ENCODE measurements at regions not wholly inside any gene's neighbourhood (a gene's known extent, or its start where the extent isn't known, plus 50 kb on each side); places are given as distances from the start of the nearest gene placed in this dataset.
A peak's percentile ranks its signal among the peaks of the same experiment; 100 is the strongest.

DNA sequence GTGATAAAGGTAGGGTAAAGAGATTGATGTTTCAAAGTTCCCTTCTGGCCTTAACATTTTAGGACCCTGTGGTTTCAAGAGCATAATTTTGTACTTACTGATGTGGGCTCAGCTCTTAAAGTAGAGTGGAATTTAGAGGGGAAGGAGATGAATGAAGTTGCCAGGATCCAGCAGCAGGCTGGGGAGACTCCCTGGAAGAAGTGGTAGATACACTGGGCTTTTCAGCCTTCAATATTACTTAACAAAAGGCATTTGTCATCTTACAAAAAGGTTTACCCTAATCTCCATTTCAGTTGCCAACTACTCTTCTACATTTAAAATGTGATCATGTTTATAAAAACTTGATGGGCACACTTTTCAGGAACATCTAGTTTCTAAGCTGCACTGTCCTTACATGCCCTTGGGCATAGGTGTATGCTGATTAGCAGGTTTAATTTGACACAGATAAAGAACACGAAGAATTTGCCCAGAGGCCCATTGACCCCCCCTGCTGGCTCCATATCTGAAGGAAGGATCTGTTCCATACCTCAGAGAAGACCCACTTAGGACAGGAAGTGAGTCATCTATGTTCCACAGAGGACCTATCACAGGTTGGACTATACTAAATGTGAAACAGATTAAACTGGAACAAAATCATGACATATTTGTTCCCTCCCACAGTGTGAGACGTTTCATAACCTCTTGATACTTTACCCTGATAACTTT, 93.0 kb upstream of the LPP start:
- DNase-seq (ENCODE audit: low read depth in 2 of 2) = peak; percentile 40 to 43

DNA sequence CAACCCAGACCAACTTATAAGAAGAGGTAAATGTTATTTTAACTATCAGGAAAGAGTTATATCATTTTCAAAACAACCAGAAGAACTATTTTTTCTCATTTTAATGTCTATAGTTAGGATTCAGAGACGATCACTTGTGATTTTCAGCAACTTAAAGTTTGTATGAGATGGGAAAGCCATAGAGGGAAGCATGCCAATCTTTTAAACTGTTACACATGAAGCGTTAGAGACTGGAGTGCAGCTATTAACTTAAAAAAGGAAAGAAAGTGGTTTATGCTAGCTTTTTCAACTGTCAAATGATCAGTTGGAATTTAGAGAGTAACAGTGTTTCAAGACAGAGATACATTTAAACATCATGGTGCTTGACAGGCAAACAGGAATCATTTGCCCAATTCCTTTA, 91.7 kb upstream of the LPP start:
- DNase-seq (ENCODE audit: low read depth in 2 of 2) = no peak

DNA sequence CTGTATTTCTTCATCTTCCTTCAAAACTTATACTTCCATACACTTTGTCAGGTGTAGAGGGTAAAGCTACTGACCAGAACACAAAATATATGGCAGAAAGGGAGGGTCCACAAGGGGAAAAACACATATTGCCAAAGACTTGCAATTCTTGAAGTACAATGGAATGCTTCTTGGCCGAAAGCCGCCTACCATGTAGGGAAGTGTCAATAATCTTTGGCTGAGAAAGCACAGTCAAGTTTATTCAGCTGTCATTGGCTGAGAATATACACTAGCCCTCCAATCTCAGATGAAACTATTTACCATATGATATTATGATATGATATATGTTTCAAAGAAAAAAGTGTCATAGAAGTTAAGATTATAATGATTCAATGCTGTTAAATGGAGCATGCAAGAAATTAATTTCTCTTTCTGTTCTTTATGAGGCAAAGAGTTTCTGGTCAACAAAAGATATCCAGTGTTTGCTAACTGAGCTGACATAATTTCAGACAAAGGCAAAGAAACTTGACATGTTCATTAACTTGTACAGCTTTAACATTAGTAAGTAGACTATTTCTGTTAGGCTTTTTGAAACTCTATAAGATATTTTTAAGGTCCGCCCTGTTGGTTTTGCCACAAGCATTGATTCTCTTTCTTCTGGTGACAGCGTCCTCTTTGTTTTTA, 89.0 kb upstream of the LPP start:
- DNase-seq (ENCODE audit: low read depth in 2 of 2) = no peak

DNA sequence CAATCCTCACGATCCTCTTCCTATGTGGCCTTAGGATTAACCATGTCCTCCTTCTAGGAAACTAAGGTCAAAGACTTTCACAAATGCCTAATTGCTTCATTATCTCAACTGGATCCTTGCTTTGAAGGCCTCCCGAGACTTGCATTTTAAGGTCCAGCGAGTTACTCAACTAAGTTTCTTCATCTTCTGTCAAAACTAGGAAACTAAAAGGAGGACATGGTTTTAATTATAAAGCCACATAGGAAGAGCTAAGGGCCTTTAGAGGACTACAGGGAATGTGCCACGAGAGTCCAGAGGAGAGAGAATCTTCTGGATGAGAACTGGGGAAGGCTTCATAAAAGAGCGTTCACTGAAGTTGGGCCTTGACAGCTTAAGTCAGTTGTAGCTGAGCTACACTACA, 87.8 kb upstream of the LPP start:
- no peak for DNase-seq (ENCODE audit: low read depth in 2 of 2)

DNA sequence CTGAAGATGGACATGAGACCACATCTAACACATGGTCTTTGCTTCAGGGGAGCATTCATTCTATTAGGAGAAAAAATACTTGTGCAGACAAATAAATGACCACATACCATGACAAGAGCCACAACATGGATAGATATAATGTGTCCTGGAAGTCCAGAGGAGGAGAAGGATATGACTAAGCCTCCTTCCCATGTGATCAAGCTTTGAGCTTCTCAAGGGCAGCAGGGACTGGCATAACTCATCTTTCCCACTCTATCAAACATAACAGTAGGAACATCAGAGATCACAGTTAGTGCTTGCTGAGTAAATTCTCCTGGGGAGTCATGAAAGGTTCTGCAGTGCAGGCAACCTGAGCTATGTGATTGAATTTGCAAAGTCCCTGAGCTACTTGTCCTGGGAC, 86.0 kb upstream of the LPP start:
- no peak for DNase-seq (ENCODE audit: low read depth in 2 of 2)

DNA sequence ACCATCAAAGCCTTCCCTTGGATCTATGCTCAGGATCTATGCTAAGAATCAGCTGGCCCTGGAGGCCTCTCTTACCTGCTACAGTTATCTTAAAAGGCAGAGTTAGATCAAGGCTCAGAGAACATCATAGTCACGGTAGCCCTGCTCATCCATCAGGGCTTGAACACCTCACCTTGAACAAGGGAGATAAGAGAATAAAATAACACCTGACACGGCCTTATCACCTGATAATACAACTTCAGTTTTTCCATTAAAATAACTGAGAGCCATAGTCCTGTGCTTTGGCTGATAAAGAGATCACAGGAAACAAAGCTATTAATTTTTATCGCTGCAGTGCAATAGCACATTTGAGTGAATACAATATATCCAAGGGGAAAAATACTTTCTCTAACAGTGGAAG, 85.6 kb upstream of the LPP start:
- no peak for DNase-seq (ENCODE audit: low read depth in 2 of 2)

DNA sequence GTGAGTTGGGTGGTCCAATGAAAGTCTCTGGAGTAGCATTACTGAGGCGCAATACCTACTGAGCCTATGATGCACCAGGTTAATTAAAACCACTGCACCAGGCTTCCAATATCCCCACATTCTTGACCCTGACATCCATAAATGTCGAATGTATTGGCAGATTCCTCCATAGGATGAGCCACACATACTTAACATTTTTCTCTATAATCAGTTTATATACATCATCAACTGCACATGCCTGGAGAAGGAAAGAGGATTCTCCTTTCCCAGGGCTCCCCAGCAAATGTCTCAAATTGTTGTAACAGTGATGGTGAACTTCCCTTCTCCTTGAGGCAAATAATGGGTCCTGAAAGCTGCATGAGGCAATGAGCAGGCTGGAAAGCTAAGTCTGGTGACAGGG, 82.3 kb upstream of the LPP start:
- no peak for DNase-seq (ENCODE audit: low read depth in 2 of 2)

DNA sequence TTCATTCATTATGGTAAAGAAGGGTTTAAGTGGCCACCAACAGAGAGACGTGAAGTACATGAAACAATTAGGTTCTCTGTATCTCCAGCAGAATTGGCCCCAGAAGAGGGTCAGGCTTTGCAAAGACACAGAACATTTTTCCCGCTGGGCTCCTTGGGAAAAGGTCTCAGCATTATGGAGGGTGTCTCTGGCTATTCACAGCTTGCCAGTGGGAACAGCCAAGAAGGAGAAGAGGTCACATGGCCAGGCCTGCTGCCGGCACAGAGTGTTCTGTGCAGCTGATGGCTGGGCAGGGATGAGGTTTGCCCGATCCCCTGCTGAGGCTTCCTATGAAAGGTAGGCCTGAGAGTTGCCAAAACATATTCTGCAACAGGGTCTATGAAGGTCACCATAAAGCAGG, 77.8 kb upstream of the LPP start:
- DNase-seq (ENCODE audit: low read depth in 2 of 2) = no peak

DNA sequence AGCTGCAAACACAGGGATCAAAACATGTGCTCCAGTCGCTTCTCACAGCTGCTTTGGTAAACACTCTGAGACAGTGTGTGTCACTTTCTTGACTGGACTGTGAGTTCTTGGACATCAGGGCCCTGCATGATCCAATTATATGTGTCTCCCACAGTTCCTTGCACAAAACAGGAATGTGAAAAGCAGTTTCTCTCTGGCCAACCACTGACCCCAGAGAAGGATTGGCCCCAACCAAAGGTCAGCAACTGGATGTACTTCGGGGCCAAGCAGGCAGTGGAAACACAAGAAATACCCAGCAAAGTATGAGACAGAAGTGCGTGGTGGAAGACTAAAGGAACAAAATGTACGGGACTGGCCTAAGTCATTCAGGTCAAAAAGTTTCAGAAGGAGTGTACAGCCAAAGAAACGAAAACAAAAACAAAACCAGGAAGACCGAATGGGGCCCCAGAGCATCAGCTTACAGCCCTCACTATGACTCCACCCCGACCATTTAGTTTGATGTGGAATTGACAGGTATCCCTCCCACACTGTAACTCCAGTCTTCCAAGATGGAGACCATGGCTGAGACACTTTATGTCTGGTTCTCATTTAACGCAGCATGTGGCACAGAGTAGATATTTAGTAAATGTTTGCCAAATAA, 76.7 kb upstream of the LPP start:
- no peak for DNase-seq (ENCODE audit: low read depth in 2 of 2)

DNA sequence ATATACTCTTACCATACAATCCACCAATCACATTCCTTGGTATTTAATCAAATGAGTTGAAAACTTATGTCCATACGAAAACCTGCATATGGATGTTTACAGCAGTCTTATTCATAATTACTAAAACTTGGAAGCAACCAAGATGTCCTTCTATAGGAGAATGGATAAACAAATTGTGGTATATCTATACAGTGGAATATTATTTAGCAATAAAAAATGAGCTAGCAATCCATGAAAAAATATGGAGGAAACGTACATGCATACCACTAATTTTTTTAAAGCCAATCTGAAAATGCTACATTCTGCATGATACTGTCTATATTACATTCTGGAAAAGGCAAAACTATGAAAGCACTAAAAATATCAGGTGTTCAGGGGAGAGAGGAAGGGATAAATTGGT, 73.9 kb upstream of the LPP start:
- no peak for DNase-seq (ENCODE audit: low read depth in 2 of 2)

DNA sequence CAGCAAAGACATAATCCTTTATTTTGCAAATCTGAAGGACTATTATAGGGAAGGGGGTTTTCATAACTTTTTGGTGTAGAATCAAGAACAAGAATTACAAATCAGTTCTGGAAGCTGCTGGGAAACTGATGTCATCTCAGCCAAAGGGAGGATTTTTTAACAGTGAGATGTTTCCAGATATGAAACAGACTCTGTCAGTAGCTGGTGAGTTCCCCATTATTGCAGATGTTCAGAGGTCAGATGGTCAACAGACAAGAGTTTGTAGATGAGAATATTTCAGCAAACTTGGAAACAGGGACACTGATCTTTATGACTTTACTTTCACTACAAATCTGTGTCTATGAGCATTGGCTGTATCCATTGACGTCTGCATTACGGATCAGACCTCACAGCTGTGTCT, 71.9 kb upstream of the LPP start:
- no peak for DNase-seq (ENCODE audit: low read depth in 2 of 2)

DNA sequence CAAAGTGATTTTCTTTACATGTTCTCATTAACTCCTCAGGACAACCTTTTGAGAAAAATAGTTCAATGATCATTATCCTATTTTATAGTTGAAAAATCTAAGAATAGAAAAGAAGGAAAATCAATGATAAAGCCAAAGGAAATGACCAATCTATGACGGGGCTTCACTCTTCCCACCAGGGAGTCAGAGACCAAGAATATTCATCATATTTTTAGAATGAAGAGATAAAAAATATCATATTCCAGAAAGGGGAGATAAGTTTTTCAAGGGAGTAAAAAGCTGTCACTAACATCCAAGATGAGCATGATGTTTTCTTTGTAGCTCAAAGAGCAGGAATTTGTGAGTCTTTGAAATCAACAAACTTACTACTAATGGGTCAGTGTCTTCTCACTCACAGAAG, 71.5 kb upstream of the LPP start:
- no peak for DNase-seq (ENCODE audit: low read depth in 2 of 2)

DNA sequence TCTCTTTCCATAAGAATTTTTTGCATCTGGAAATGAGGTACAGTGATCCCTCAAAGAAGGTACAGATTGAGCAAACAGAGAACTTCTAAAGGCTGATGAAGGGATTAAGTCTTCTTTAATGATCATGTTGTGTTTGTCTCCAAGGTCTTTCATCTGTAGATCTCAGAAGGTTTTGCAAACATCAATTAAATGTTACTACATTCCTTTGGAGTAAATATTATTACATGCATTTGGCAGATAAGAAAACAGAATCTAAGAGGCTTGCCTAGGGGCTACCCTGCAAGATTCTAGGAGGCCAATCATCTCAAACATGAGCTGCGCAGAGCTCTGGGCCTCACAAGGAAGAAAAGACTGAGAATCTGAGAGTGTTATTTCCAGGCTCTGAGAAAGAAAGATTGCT, 70.9 kb upstream of the LPP start:
- no peak for DNase-seq (ENCODE audit: low read depth in 2 of 2)

DNA sequence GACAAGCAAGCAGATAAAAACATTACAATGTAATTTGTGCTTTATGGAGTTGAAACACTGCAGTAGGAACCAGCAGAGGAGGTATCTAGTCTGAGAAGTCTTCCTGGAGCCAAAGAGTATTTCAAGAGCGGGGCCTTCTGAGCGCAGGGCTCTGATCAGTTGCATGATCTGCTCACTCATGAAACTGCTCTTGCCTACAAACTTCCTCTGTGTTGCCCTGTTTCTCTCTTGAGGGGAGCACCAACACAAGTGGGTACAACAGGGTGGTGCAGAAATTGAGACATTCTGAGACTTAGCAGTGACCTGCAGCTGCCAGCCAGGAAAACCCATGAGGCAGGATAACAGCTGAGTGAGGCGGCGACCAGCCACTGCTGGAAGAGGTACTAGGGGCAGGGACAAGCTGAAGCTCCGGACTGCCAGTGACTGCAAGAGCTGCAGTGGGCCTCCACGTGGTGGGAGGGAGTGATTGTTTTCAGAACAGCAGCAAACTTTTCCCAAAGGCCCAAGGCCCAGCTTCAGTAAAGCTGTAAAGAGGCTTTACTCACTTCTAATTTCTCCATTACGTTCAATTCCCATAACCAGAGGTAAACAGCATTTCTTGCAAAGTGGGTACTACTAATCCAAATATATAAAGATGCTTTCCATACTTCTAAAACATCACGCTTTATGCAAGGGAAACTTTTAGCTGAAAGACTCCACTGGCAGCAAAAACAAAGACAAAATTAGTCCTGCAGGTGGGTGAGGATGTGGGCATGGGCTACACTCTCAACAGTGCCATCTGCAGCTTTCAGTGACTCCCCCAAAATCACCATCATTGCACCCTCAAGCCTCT, 69.0 kb upstream of the LPP start:
- DNase-seq (ENCODE audit: low read depth in 2 of 2) = no peak

DNA sequence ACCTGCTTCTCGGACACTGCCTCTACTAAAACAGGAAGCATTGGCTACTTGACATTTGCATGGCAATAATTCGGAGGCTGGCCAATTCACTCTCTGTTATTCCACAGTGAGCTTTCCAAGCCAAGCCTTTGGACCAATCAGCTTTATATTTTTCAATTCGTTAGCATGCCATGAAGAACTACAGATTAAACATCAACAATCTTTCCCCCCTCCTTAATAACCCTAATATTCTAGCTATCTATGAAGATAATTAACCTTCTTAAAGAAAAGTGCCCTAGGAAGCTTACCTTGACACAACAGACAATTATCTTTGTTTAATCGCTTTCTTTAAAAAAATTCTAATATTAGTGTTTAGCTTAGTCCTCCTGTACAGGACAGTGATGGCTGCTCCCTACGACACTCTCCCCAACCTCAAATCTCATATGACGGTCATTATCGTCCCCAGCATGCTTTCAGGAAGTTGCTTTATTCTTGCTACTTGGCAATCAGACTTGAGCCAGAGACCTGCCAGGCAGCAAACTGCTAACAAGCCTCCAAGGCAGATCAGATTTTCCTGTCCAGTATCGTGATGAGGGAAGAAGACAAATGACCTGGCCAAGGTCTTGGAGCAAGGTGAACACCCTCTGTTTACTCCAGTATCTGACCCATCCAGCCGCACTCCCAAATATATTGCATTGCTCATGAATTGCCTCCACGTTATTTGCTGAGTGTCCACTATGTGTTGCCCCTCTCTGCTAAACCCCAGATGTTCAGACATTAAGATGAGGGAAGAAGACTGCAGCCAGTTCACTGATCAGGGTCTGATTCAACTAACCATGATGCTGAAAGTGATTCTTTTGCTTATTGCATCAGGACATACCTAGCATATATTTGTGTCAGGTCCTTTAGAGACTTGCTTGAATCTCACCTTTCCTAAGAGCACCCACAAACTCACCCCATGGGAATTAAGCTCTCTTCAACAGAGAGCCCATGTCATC, 68.1 kb upstream of the LPP start:
- no peak for DNase-seq (ENCODE audit: low read depth in 2 of 2)

DNA sequence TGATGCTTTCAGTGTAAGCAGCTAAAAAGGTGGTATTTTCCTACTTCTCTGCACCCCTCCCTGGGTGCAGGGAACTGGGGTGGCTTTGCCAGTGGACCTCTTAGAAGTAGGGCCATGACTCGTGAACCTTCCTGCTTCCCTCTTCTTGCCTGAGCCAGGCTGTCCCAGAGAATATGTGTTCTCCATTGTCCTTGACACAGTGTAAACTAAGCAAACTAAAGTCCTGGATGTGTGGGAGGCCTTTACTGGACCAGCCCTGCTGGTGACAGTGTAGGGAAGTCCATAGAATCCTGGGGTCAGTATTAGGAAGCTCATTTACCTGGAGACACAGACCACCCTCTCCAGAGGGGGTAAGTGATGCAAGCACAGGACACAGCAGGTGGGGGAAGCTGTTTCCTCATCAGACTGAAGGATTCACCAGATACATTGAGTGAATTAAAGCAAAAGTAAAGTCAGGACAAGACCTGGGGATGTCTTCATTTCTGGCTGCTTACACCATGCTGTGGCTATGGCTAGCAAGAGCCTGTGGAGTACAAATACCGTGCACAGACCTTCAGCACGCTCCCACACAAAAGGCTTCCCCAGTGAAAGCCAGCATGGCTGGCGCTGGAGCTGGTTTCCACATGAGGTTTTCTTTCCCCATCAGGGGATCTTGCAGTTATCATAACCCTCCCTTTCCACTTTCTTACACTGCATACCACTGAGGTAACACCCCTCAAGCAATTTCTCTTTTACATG, 64.8 kb upstream of the LPP start:
- no peak for DNase-seq (ENCODE audit: low read depth in 2 of 2)

DNA sequence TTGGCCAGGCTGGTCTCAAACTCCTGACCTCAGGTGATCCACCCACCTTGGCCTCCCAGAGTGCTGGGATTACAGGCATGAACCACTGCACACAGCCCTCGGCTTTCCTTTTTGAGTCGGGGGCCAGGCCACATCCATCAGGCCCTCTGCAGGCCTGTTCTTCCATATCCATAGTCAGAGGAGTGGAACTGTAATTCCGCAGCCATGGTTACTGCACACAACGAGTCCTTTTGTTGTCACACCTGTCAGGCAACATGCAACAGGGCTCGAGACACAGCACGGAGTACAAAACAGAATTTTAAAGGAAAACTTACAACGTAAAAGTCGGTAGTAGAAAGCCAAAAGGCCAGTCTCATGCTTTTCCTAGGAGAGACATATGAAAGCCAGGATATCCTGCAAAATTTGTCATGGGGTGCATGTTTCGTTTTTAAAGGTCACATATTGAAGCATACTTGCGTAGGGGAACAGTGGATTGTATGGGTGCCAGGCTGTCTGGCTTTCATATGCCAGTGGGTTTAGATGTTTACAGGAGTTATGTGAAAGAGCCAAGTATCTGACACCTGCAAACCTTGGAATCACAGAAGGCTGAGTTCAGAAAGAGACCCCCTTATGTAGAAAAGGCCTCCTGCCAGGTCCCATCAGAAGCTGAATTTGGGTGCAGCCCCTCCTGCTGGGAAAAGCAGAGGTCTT, 63.2 kb upstream of the LPP start:
- no peak for DNase-seq (ENCODE audit: low read depth in 2 of 2)

DNA sequence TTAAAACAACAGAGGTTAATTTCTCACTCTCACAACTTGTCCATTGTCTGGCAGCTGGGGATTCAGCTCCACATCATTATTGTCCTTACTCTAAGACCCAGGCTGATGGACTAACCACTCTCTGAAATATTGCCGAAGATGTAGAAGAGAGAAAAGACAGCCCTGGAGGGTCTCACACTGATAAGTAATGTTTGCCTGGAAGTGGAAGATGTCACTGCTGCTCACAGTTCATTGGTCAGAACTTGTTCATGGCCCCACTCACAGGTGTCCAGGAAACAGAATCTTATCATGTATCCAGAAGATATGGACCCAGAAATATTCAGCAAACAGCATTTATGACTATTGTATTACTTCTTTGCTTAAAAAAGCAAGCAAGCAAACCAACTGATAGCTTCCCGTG, 62.2 kb upstream of the LPP start:
- no peak for DNase-seq (ENCODE audit: low read depth in 2 of 2)

DNA sequence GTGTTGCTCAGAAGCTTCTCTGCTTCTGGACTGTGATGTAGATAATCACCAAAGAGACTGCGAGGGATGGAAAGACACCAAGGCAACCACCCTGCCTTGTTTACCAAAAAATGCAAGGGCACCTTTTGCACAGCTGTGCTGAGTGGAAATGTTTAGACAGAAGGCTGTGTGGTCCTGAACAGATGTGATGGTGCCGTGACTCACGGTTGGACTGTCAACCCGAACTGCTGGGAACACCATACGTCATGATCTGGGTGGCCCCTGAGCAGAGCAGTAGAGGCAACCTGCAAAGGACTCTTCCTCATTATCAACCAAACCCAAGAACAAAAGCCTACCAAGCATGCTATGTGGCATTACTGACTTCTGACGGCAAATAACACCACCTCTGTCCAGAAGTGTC, 61.3 kb upstream of the LPP start:
- DNase-seq (ENCODE audit: low read depth in 2 of 2) = peak in 1 of 2 donors; percentile 8

DNA sequence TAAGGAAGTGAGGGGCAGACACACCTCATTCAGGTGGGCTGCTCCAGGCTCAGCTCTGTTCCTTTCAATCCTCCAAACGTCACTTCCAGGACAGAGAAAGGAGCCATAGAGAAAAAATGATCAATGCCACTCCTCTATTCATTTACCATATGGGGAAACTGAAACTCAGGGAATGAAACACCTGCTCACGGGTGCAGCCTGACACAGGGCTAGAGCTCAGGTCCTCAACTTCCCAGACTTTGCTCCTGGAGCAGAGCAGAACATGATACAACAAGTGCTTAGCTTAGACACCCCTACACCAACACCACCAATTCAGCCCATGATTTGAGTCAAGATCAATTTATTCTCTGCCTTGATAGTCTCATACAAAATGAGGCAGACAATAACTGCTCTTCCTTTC, 58.5 kb upstream of the LPP start:
- DNase-seq (ENCODE audit: low read depth in 2 of 2) = no peak
